Suprapubic skin (tissue), 4 donors: ENCODE measurements at regions not wholly inside any gene's neighbourhood (a gene's known extent, or its start where the extent isn't known, plus 50 kb on each side); places are given as distances from the start of the nearest gene placed in this dataset.

Experiments used
- POLR2A ChIP-seq, 2 donors: fragments of 450-650 bp; IDR thresholded peaks; one replicate each; pipeline ENCODE4 v1.6.1; 2017; ENCODE audit warnings: antibody characterized with exemption in 2 of 2, mild to moderate bottlenecking in 2 of 2, moderate library complexity in 2 of 2
- POLR2AphosphoS5 ChIP-seq, 3 donors: sonication (generic); formaldehyde crosslinking; IDR thresholded peaks; one replicate each; pipeline ENCODE4 v1.6.1; 2017; ENCODE audit warnings: antibody characterized with exemption in 3 of 3
- TF ChIP-seq, protein P1 (sequence below), 2 donors: fragments of 200-600 bp in 1 of 2; fragments of 450-650 bp in 1 of 2; sonication (generic) in 1 of 2; IDR thresholded peaks; one replicate each; pipeline ENCODE4 v1.5.1; 2016 to 2019; ENCODE audit warnings: antibody characterized with exemption in 2 of 2, mild to moderate bottlenecking in 1 of 2, moderate library complexity in 1 of 2

DNA sequence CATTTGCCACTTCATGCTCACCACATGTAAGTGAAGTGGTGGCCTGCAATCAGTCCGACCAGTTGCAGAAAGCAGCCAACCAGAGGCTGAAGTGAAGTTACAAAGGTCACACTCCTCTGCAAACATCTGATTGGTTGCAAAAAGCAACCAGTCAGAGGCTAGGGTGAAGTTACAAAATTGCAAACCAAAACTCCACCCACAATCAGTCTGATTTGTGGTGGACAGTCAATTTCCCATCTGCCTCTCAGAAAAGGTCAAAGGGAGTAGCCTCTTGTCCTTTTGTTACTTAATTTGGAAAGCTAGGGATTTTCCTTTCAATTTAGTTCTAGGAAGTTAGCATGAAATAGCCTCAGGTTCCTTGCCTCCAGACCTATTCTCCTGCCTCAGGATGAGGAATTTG is 185.0 kb downstream of the UXS1 start:
- TF ChIP-seq, protein P1, sequence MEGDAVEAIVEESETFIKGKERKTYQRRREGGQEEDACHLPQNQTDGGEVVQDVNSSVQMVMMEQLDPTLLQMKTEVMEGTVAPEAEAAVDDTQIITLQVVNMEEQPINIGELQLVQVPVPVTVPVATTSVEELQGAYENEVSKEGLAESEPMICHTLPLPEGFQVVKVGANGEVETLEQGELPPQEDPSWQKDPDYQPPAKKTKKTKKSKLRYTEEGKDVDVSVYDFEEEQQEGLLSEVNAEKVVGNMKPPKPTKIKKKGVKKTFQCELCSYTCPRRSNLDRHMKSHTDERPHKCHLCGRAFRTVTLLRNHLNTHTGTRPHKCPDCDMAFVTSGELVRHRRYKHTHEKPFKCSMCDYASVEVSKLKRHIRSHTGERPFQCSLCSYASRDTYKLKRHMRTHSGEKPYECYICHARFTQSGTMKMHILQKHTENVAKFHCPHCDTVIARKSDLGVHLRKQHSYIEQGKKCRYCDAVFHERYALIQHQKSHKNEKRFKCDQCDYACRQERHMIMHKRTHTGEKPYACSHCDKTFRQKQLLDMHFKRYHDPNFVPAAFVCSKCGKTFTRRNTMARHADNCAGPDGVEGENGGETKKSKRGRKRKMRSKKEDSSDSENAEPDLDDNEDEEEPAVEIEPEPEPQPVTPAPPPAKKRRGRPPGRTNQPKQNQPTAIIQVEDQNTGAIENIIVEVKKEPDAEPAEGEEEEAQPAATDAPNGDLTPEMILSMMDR (IDR thresholded peaks at IDR 0.05), result no peak
- no peak for TF ChIP-seq POLR2A (IDR thresholded peaks at IDR 0.05)
- TF ChIP-seq POLR2AphosphoS5 (IDR thresholded peaks at IDR 0.05), result no peak
